ENCODE measurements at regions not wholly inside any gene's neighbourhood (a gene's known extent, or its start where the extent isn't known, plus 50 kb on each side); places are given as distances from the start of the nearest gene placed in this dataset.
"Not testable (repeated sequence)": the region's sequence is repeated elsewhere in the genome, so short reads cannot be mapped to it uniquely, and the experiment has no call there.

- not testable (repeated sequence) for TF ChIP-seq CTCF, POLR2AphosphoS5 (IDR thresholded peaks at IDR 0.05)
Measured at GRCh38 chr18:45344680-45345079, 270.6 kb upstream of the SLC14A2 start.

Measured in breast epithelium (tissue), 3 donors.